Activated T-cell treated with anti-CD3 and anti-CD28 coated beads for 24 hours (primary cell): ENCODE measurements at regions not wholly inside any gene's neighbourhood (a gene's known extent, or its start where the extent isn't known, plus 50 kb on each side); places are given as distances from the start of the nearest gene placed in this dataset.
"Not testable (repeated sequence)": the region's sequence is repeated elsewhere in the genome, so short reads cannot be mapped to it uniquely, and the experiment has no call there.

Experiments used
- DNase-seq: peaks from one replicate; pipeline ENCODE4 v3.0.0-alpha.2; 2020; ENCODE audit warnings: low read depth

DNA sequence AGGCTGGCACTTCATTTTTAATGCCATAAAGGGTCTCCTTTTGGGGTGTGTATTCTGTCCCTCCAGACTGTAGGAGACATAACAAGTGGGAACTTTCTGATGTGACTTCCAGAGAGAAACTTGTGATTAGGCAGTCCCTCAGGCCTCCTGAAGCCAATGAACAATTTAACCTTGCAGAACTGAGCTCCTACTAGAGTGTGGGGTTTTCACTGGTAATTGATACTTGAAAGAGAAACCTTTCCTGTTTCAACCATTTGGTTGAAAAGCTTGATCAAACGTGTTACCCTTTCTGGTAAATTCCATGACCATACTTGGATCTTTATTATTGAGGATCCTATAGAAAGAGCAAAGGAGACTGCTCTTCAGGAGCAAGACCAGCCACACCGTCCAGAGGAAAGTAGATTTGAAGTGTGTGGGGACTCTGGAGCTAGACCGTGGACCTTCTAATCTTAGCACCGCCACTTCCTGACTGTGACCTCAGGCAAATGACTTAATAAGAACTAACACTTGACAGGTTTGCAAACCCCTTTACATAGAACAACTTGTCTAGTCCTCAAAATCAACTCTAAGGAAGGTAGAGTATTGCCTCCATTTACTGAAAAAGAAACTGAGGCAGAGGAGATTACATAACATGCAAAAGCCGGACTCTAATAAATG, 69.9 kb upstream of the GDNF start:
- DNase-seq: not testable (repeated sequence)

DNA sequence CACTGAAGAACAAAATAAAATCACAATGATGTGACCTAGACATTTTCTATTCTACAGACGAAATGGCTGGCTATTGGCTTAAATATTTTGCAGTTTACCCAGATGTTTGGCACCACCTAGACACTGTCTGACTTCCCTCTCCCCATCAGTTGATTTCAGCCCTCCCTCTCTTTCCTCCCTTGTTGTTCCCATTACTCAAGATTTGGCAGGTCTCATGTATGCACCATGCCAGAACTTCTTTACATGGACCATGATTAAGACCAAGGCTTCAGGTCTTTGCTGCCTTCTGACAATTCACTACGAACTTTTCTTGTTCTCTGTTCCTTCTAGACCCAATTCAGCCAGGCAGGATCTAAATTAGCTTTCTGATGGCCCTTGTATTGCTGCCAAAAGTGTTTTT, 66.6 kb upstream of the GDNF start:
- DNase-seq: no peak

DNA sequence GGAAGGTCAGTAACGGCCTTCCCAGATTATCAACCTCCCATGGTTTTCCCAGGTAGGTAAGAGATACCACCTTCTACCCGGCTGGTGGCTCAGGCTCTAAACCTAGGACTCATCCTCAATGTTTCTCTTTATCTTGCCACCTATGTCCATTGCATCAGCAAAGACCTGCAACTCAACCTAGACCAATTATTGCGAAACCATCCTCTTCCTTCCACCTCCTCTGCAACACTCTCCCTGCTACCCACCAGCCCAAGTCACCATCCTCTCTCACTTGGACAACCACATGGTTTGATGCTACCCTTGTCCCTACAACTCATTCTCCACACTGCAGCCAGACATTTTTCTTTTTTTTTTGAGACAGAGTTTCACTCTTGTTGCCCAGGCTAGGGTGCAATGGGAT, 65.4 kb upstream of the GDNF start:
- no peak for DNase-seq

- DNase-seq: no peak
Measured at GRCh38 chr5:37902323-37902722, 62.5 kb upstream of the GDNF start.

GRCh38 chr5:37900692-37901091, 60.9 kb upstream of the GDNF start:
- DNase-seq: no peak

DNA sequence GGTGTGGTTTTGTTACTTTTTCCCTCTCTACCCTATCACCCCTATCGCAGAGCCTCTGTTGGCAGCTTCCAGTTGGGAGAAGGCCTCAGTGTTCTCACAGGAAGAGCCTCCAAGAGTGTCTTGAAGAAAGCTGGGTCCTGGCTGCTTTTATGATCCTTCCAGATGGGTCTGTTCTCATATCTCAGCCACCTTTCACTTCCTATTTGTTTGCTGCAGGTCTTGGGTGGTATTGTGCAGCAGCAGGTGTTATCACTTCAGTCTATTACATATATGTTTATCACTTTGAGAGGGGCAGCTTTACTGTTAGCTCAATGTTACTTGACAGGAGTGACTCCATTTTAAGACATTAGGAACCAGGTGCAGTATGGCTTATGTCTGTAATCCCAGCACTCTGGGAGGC, 59.2 kb upstream of the GDNF start:
- DNase-seq: no peak

GRCh38 chr5:37896159-37896558, 56.3 kb upstream of the GDNF start:
- no peak for DNase-seq

- no peak for DNase-seq
Measured at GRCh38 chr5:37893434-37894134, 53.7 kb upstream of the GDNF start.

- DNase-seq: no peak
Measured at GRCh38 chr5:37892586-37892985, 52.7 kb upstream of the GDNF start.

- no peak for DNase-seq
Measured at GRCh38 chr5:37891832-37892231, 52.0 kb upstream of the GDNF start.

- DNase-seq: no peak
Measured at GRCh38 chr5:37889612-37890317, 49.9 kb upstream of the GDNF start.
